ENCODE measurements at regions not wholly inside any gene's neighbourhood (a gene's known extent, or its start where the extent isn't known, plus 50 kb on each side); places are given as distances from the start of the nearest gene placed in this dataset.

DNA sequence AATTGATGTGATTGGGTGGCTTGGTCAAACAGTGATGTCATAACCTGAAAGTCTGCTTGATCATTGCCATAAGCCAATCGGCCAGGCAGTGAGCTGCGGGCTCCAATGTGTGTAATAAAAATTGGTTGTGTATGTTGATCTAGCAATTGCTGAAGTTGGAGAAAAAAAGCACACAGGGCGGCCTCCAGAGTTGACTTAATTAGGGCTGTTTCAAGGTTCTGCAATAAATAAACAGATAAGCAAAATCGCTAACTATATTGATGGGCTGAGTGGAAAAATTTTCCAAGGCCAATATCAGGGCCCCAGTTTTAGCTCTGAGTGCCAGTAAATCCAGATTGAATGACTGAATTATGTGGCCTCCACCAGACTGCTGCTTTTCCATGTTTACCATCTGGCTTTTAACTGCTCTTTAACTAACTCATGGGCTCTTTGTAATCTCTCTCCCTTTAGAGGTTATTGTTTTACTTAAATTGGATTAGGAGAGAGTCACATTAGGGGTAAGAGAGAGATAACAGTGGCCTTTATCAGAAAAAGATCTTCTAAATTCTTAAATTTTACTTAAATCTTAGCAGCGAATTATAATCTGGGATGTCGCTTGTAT is 160.6 kb upstream of the WDFY3 start:
- TF ChIP-seq, protein P1, sequence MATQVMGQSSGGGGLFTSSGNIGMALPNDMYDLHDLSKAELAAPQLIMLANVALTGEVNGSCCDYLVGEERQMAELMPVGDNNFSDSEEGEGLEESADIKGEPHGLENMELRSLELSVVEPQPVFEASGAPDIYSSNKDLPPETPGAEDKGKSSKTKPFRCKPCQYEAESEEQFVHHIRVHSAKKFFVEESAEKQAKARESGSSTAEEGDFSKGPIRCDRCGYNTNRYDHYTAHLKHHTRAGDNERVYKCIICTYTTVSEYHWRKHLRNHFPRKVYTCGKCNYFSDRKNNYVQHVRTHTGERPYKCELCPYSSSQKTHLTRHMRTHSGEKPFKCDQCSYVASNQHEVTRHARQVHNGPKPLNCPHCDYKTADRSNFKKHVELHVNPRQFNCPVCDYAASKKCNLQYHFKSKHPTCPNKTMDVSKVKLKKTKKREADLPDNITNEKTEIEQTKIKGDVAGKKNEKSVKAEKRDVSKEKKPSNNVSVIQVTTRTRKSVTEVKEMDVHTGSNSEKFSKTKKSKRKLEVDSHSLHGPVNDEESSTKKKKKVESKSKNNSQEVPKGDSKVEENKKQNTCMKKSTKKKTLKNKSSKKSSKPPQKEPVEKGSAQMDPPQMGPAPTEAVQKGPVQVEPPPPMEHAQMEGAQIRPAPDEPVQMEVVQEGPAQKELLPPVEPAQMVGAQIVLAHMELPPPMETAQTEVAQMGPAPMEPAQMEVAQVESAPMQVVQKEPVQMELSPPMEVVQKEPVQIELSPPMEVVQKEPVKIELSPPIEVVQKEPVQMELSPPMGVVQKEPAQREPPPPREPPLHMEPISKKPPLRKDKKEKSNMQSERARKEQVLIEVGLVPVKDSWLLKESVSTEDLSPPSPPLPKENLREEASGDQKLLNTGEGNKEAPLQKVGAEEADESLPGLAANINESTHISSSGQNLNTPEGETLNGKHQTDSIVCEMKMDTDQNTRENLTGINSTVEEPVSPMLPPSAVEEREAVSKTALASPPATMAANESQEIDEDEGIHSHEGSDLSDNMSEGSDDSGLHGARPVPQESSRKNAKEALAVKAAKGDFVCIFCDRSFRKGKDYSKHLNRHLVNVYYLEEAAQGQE (IDR thresholded peaks at IDR 0.05): no peak
- TF ChIP-seq, protein P2, sequence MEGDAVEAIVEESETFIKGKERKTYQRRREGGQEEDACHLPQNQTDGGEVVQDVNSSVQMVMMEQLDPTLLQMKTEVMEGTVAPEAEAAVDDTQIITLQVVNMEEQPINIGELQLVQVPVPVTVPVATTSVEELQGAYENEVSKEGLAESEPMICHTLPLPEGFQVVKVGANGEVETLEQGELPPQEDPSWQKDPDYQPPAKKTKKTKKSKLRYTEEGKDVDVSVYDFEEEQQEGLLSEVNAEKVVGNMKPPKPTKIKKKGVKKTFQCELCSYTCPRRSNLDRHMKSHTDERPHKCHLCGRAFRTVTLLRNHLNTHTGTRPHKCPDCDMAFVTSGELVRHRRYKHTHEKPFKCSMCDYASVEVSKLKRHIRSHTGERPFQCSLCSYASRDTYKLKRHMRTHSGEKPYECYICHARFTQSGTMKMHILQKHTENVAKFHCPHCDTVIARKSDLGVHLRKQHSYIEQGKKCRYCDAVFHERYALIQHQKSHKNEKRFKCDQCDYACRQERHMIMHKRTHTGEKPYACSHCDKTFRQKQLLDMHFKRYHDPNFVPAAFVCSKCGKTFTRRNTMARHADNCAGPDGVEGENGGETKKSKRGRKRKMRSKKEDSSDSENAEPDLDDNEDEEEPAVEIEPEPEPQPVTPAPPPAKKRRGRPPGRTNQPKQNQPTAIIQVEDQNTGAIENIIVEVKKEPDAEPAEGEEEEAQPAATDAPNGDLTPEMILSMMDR (IDR thresholded peaks at IDR 0.05; ENCODE audit: low read depth, low read length, missing input control): no peak
- TF ChIP-seq JUND (IDR thresholded peaks at IDR 0.05): no peak
- TF ChIP-seq, protein P3, sequence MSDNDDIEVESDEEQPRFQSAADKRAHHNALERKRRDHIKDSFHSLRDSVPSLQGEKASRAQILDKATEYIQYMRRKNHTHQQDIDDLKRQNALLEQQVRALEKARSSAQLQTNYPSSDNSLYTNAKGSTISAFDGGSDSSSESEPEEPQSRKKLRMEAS (IDR thresholded peaks at IDR 0.05): no peak
- TF ChIP-seq RAD21 (IDR thresholded peaks at IDR 0.05): no peak
- TF ChIP-seq SP1 (IDR thresholded peaks at IDR 0.05): no peak
